ENCODE measurements at regions not wholly inside any gene's neighbourhood (a gene's known extent, or its start where the extent isn't known, plus 50 kb on each side); places are given as distances from the start of the nearest gene placed in this dataset.

DNA sequence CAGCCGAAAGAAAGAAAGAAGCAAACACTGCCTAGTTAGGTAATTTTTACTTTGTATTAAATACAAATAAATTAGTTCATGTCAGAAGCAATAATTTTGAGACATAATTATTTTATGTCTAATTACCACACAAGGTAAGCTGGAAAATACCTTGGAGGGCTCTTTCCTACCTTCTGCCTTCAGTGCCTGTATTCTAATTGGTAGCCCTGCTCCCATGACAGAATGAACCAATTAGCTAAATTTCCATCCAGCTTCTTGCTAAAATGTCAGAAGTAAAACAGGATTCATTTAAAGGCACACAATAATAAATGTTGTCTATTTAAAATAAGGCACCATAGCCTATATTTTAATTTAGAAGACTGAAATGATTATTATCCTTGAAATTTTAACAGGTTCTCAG is 135.4 kb upstream of the POT1 start:
- ChIA-PET POLR2A (no interaction called here), CTCF (ENCODE audit: low intra/inter-chr PET ratio) (no interaction called here)
- H3K9me3 ChIP-seq (replicated peaks; ENCODE audit: control insufficient read depth, insufficient read depth, low read depth, low read length) = no peaks in the 10 kb centered on the region
- no peak overlapping the region for H3K27ac ChIP-seq (ENCODE audit: extremely low read depth, low read depth, low read length)
- H4K20me1 ChIP-seq (replicated peaks; ENCODE audit: control insufficient read depth, insufficient read depth, low read length) = no peaks in the 10 kb centered on the region
- no peaks in the 10 kb centered on the region for H3K36me3 ChIP-seq (ENCODE audit: control insufficient read depth, insufficient read depth, low read length)
- H3K9ac ChIP-seq (ENCODE audit: insufficient read depth in 1 of 2, low read depth in 2 of 2, low read length in 2 of 2) = no peak overlapping the region
- WGBS (ENCODE audit: insufficient coverage, low coverage, missing lambda C conversion rate) = 20% methylated on average over 1 of the region's 1 CpG
- intact Hi-C loops (cut with micrococcal nuclease) = no loop called here
- no peaks in the 10 kb centered on the region for H3K27me3 ChIP-seq (ENCODE audit: control insufficient read depth in 2 of 2, insufficient read depth in 2 of 2, low read length in 2 of 2)
- no peak for FAIRE-seq
- H2AFZ ChIP-seq (ENCODE audit: low read depth, low read length) = no peak overlapping the region
- H3K9me1 ChIP-seq (ENCODE audit: control insufficient read depth, insufficient read depth, low read length) = no peaks in the 10 kb centered on the region
- no peak overlapping the region for H3K4me3 ChIP-seq
- no peaks in the 10 kb centered on the region for H3K4me1 ChIP-seq (replicated peaks in 1 of 2; ENCODE audit: control insufficient read depth in 2 of 2, insufficient read depth in 2 of 2, low read length in 2 of 2)
- no peak overlapping the region for H3K4me2 ChIP-seq (ENCODE audit: insufficient read depth, low read length)
- no peak for DNase-seq (ENCODE audit: extremely low read depth in 1 of 4, low spot score in 3 of 4)
- no TSS peak for BruUV-seq (replicated peaks)
- ATAC-seq = no peak
- TF ChIP-seq SIRT6 (IDR thresholded peaks at IDR 0.05; ENCODE audit: low read depth, low read length) = no peak
- 0 out of 2 replicates have a peak, but pooled peaks have one; percentile 26 for TF ChIP-seq GTF2E2 (tag; IDR thresholded peaks at IDR 0.05)
- TF ChIP-seq ZNF3 (CRISPR knock-in tag; IDR thresholded peaks at IDR 0.05) = no peak
- no peaks in the 10 kb centered on the region for H3K79me2 ChIP-seq (ENCODE audit: control insufficient read depth, insufficient read depth, low read length)
- in situ Hi-C loops (cut with MboI) = no loop called here

DNA sequence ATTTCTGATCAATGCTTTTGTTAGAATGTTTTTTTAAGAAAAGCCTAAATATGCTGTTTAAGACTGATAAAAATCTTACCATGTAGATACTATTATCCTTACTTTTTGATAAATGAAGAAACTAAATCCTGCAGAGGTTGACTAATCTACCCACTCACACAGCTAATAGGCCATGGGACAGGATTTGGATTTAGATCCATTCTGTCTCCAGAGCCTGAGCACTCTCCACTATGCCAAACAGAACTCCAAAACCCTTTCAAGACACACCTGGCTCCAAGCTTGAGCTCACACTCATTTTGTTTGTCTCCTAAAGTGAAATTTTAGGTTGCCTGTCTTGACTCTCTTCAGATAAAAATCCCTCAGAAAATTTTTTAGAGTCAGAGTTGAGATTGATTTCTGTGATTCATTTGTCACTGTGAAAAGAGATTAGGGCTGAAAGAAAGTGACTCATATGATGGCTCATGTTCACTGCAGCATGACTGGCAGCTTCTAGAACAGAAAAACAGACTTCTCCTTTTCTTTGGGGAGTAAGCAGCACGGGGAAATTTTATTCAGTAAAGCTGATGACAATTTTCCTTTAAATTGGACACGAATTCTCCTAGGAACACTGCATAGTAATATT is 132.3 kb upstream of the POT1 start:
- in situ Hi-C loops (cut with MboI) = no loop called here
- Histone ChIP-seq H4K20me1 (replicated peaks; ENCODE audit: control insufficient read depth, insufficient read depth, low read length) (no peaks in the 10 kb centered on the region), H3K4me1 (replicated peaks in 1 of 2; ENCODE audit: control insufficient read depth in 2 of 2, insufficient read depth in 2 of 2, low read length in 2 of 2) (no peaks in the 10 kb centered on the region), H3K4me3 (no peak overlapping the region), H3K27me3 (ENCODE audit: control insufficient read depth in 2 of 2, insufficient read depth in 2 of 2, low read length in 2 of 2) (no peaks in the 10 kb centered on the region), H3K27ac (ENCODE audit: extremely low read depth, low read depth, low read length) (no peak overlapping the region), H3K4me2 (ENCODE audit: insufficient read depth, low read length) (no peak overlapping the region), H3K9me3 (replicated peaks; ENCODE audit: control insufficient read depth, insufficient read depth, low read depth, low read length) (no peaks in the 10 kb centered on the region), H2AFZ (ENCODE audit: low read depth, low read length) (no peak overlapping the region), H3K36me3 (ENCODE audit: control insufficient read depth, insufficient read depth, low read length) (no peaks in the 10 kb centered on the region), H3K9ac (ENCODE audit: insufficient read depth in 1 of 2, low read depth in 2 of 2, low read length in 2 of 2) (no peak overlapping the region), H3K79me2 (ENCODE audit: control insufficient read depth, insufficient read depth, low read length) (no peaks in the 10 kb centered on the region), H3K9me1 (ENCODE audit: control insufficient read depth, insufficient read depth, low read length) (no peaks in the 10 kb centered on the region)
- peak; percentile 68 for FAIRE-seq
- no TSS peak for BruUV-seq (replicated peaks)
- peak; percentile 54; the same call in 2 of the 3 replicates for ATAC-seq
- POLR2A ChIA-PET = interaction anchor here (0.8 kb wide), 1 partner anchor 253 kb away, joined by 3 read pairs; no protein-coding TSS in a partner anchor
- intact Hi-C loops (cut with micrococcal nuclease) = loop anchor here (2.0 kb wide), 2 partner anchors 255 to 609 kb away; no protein-coding TSS in a partner anchor
- CTCF ChIA-PET (ENCODE audit: low intra/inter-chr PET ratio) = no interaction called here
- peak in 1 of 4 experiments; percentile 41 for DNase-seq (ENCODE audit: extremely low read depth in 1 of 4, low spot score in 3 of 4)
- WGBS (ENCODE audit: insufficient coverage, low coverage, missing lambda C conversion rate) = 0% methylated on average over 2 of the region's 2 CpGs
- TF ChIP-seq CHD4 (IDR thresholded peaks at IDR 0.05; ENCODE audit: insufficient read depth, insufficient replicate concordance, low read depth, low read length, poor library complexity, severe bottlenecking) (no peak), ZZZ3 (IDR thresholded peaks at IDR 0.05) (no peak), SP1 (CRISPR knock-in tag; IDR thresholded peaks at IDR 0.05) (no peak), SAFB2 (IDR thresholded peaks at IDR 0.05; ENCODE audit: borderline replicate concordance, low read depth, low read length, severe bottlenecking) (no peak), TEAD4 (IDR thresholded peaks at IDR 0.05; ENCODE audit: low read length) (peak; percentile 81), TEAD4 (CRISPR knock-in tag; IDR thresholded peaks at IDR 0.05; ENCODE audit: borderline replicate concordance) (no peak), RHOXF2B (CRISPR knock-in tag; conservative IDR thresholded peaks at IDR 0.05) (no peak), SMARCC2 (IDR thresholded peaks at IDR 0.05; ENCODE audit: low read depth) (peak; percentile 61), TOE1 (IDR thresholded peaks at IDR 0.05; ENCODE audit: borderline replicate concordance) (no peak), TOE1 (CRISPR knock-in tag; IDR thresholded peaks at IDR 0.05; ENCODE audit: borderline replicate concordance, low read depth) (no peak), ZNF316 (IDR thresholded peaks at IDR 0.05) (peak; percentile 8; the same call in 1 of the 2 replicates), NCOA2 (IDR thresholded peaks at IDR 0.05; ENCODE audit: partially characterized antibody in 2 of 2) (peak in 1 of 2 experiments; percentile 43), RCOR1 (IDR thresholded peaks at IDR 0.05; ENCODE audit: borderline replicate concordance in 1 of 2, low read depth in 2 of 2, low read length in 2 of 2) (peak; percentile 91 to 95; a peak in 3 of 4 replicates), PTBP1 (IDR thresholded peaks at IDR 0.05; ENCODE audit: low read depth, low read length) (no peak), TBL1XR1 (IDR thresholded peaks at IDR 0.05; ENCODE audit: low read length in 2 of 2) (no peak)
